ENCODE measurements at regions not wholly inside any gene's neighbourhood (a gene's known extent, or its start where the extent isn't known, plus 50 kb on each side); places are given as distances from the start of the nearest gene placed in this dataset.

DNA sequence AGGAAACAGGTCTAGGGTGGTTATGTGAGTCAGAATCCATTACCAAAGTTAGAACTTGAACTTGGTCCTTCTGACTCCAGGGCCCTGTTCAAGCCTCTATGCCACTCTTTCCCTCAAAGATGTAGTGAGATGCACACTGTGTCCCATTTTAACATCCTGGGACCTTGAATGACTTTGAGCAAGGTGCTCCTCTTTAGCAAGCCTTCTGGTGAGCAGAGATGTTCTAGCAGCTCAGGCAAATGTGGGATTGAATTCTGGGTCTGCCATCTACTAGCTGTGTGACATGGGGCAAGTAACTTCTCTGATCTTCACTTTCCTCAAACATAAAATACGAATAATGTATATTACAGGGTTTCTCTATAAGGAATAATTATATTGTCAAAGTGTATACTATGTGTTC, 294.0 kb upstream of the CXCR4 start:
- no peak for TF ChIP-seq POLR2AphosphoS5 (IDR thresholded peaks at IDR 0.05; ENCODE audit: low read depth, low read length)
- no peak for TF ChIP-seq TAF1 (IDR thresholded peaks at IDR 0.05; ENCODE audit: borderline replicate concordance, insufficient read depth, low read length)
- no peak for TF ChIP-seq FOXP2 (optimal IDR thresholded peaks at IDR 0.05; ENCODE audit: borderline replicate concordance, extremely low read depth, extremely low read length, insufficient read depth)
- TF ChIP-seq, protein P1, sequence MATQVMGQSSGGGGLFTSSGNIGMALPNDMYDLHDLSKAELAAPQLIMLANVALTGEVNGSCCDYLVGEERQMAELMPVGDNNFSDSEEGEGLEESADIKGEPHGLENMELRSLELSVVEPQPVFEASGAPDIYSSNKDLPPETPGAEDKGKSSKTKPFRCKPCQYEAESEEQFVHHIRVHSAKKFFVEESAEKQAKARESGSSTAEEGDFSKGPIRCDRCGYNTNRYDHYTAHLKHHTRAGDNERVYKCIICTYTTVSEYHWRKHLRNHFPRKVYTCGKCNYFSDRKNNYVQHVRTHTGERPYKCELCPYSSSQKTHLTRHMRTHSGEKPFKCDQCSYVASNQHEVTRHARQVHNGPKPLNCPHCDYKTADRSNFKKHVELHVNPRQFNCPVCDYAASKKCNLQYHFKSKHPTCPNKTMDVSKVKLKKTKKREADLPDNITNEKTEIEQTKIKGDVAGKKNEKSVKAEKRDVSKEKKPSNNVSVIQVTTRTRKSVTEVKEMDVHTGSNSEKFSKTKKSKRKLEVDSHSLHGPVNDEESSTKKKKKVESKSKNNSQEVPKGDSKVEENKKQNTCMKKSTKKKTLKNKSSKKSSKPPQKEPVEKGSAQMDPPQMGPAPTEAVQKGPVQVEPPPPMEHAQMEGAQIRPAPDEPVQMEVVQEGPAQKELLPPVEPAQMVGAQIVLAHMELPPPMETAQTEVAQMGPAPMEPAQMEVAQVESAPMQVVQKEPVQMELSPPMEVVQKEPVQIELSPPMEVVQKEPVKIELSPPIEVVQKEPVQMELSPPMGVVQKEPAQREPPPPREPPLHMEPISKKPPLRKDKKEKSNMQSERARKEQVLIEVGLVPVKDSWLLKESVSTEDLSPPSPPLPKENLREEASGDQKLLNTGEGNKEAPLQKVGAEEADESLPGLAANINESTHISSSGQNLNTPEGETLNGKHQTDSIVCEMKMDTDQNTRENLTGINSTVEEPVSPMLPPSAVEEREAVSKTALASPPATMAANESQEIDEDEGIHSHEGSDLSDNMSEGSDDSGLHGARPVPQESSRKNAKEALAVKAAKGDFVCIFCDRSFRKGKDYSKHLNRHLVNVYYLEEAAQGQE (IDR thresholded peaks at IDR 0.05; ENCODE audit: insufficient read depth in 1 of 2, low read depth in 2 of 2, low read length in 2 of 2), result no peak
- no peak for TF ChIP-seq SIN3A (IDR thresholded peaks at IDR 0.05; ENCODE audit: borderline replicate concordance, insufficient read depth, low read length)

DNA sequence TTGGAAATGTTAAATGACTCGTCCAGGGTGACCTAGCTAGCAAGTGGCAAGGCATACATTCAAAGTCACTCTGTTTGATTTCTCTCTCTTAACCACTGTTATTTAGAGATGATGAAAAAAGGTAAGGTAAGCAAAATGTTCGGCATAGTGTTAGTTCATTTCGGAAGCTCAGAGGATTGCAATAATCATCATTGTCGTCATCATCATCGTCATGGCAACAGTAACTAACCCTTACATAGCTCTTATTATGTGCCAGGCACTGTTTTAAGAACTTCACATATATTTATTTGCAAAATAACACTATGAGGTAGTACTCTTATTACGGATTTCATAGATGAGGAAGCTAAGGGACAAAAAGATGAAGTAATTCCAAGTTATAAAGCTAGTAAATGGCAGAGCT, 292.7 kb upstream of the CXCR4 start:
- no peak for TF ChIP-seq SIN3A (IDR thresholded peaks at IDR 0.05; ENCODE audit: borderline replicate concordance, insufficient read depth, low read length)
- no peak for TF ChIP-seq POLR2AphosphoS5 (IDR thresholded peaks at IDR 0.05; ENCODE audit: low read depth, low read length)
- TF ChIP-seq TAF1 (IDR thresholded peaks at IDR 0.05; ENCODE audit: borderline replicate concordance, insufficient read depth, low read length), result no peak
- no peak for TF ChIP-seq FOXP2 (optimal IDR thresholded peaks at IDR 0.05; ENCODE audit: borderline replicate concordance, extremely low read depth, extremely low read length, insufficient read depth)
- TF ChIP-seq, protein P1 (IDR thresholded peaks at IDR 0.05; ENCODE audit: insufficient read depth in 1 of 2, low read depth in 2 of 2, low read length in 2 of 2), result no peak

DNA sequence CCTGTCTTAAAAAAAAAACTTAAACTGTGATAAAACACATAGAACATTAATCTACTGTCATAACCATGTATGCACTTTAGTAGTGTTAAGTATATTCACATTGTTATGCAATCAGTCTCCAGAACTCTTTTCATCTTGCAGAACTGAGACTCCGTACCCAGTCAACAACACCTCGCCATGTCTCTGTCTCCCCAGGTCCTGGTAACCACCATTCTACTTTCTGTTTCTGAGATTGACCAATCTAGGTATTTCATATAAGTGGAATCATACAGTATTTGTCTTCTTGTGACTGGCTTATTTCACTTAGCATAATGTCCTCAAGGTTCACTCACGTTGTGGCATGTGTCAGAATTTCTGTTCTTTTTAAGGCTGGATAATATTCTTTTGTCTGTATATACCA, 290.8 kb upstream of the CXCR4 start:
- no peak for TF ChIP-seq POLR2AphosphoS5 (IDR thresholded peaks at IDR 0.05; ENCODE audit: low read depth, low read length)
- no peak for TF ChIP-seq FOXP2 (optimal IDR thresholded peaks at IDR 0.05; ENCODE audit: borderline replicate concordance, extremely low read depth, extremely low read length, insufficient read depth)
- TF ChIP-seq TAF1 (IDR thresholded peaks at IDR 0.05; ENCODE audit: borderline replicate concordance, insufficient read depth, low read length), result no peak
- TF ChIP-seq SIN3A (IDR thresholded peaks at IDR 0.05; ENCODE audit: borderline replicate concordance, insufficient read depth, low read length), result no peak
- TF ChIP-seq, protein P1 (IDR thresholded peaks at IDR 0.05; ENCODE audit: insufficient read depth in 1 of 2, low read depth in 2 of 2, low read length in 2 of 2), result no peak

DNA sequence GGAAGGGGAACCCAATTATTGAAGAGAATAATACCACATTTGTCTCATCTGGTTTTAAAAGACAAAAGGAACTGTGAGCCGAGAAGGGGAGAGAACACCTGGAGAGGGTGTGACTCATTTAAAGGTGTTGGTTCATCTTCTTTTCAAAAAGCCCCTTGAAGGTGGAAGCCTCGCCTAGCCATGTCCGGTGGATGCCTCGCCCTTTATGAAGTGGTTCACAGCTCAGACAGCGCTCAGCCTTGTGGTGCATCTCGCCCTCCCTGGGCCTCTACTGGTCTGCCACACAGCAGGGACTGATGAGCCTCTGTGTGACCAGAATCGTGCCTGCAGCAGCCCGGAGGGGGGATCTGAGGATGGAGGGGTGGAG, 290.0 kb upstream of the CXCR4 start:
- no peak for TF ChIP-seq SIN3A (IDR thresholded peaks at IDR 0.05; ENCODE audit: borderline replicate concordance, insufficient read depth, low read length)
- no peak for TF ChIP-seq TAF1 (IDR thresholded peaks at IDR 0.05; ENCODE audit: borderline replicate concordance, insufficient read depth, low read length)
- TF ChIP-seq, protein P1 (IDR thresholded peaks at IDR 0.05; ENCODE audit: insufficient read depth in 1 of 2, low read depth in 2 of 2, low read length in 2 of 2), result no peak
- TF ChIP-seq FOXP2 (optimal IDR thresholded peaks at IDR 0.05; ENCODE audit: borderline replicate concordance, extremely low read depth, extremely low read length, insufficient read depth), result no peak
- no peak for TF ChIP-seq POLR2AphosphoS5 (IDR thresholded peaks at IDR 0.05; ENCODE audit: low read depth, low read length)
